ENCODE measurements at regions not wholly inside any gene's neighbourhood (a gene's known extent, or its start where the extent isn't known, plus 50 kb on each side); places are given as distances from the start of the nearest gene placed in this dataset.
A peak's percentile ranks its signal among the peaks of the same experiment; 100 is the strongest.

- no peak for TF ChIP-seq POLR2A (IDR thresholded peaks at IDR 0.05)
- intact Hi-C loops (cut with DNase I; ENCODE audit: low total_unique reads), result no loop called here
- 85 to 90% methylated on average over 5 of the region's 5 CpGs for WGBS, 2 donors
- H3K4me3 ChIP-seq (ENCODE audit: low read depth, poor library complexity, severe bottlenecking), result no peak overlapping the region
- DNase-seq (ENCODE audit: low spot score in 2 of 2), result no peak
Observed at GRCh38 chr21:16046656-16047330, 317.0 kb downstream of the USP25 start.

GRCh38 chr21:16047904-16048303 is 318.1 kb downstream of the USP25 start:
- intact Hi-C loops (cut with DNase I; ENCODE audit: low total_unique reads), result no loop called here
- no peak for DNase-seq (ENCODE audit: low spot score in 2 of 2)

GRCh38 chr21:16055014-16055413 is 325.2 kb downstream of the USP25 start:
- intact Hi-C loops (cut with DNase I; ENCODE audit: low total_unique reads), result no loop called here
- 88 to 100% methylated on average over 1 of the region's 1 CpG for WGBS, 2 donors
- no peak for DNase-seq (ENCODE audit: low spot score in 2 of 2)
- TF ChIP-seq CTCF (IDR thresholded peaks at IDR 0.05) (no peak), POLR2A (IDR thresholded peaks at IDR 0.05) (no peak)
- no peak overlapping the region for H3K4me3 ChIP-seq (ENCODE audit: low read depth, poor library complexity, severe bottlenecking)

More at GRCh38 chr21:16047904-16048303, 318.1 kb downstream of the USP25 start:
- WGBS, 2 donors, result 84 to 86% methylated on average over 3 of the region's 3 CpGs
- TF ChIP-seq CTCF (IDR thresholded peaks at IDR 0.05) (no peak), POLR2A (IDR thresholded peaks at IDR 0.05) (no peak)
- H3K4me3 ChIP-seq (ENCODE audit: low read depth, poor library complexity, severe bottlenecking), result no peak overlapping the region

DNA sequence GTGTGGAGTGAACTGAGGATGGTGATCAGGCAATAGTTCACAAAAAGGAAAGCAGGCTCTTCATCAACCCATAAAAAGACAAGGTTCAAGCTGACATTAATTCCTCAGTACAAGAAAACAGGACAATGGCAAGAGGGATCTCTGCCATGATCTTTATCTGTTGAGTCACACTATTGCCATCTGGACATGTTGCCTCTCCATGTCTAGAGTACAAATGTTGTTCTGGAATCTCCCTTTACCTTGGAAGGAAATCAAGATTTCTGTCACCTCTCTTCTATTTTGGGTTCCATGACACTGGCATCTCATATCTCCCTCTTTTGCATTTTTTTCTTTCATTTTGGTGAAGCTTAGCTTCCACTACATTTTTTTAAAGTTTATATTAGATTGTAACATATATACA is 329.1 kb downstream of the USP25 start:
- intact Hi-C loops (cut with DNase I; ENCODE audit: low total_unique reads), result no loop called here
- TF ChIP-seq POLR2A (IDR thresholded peaks at IDR 0.05) (no peak), CTCF (IDR thresholded peaks at IDR 0.05) (no peak)
- DNase-seq (ENCODE audit: low spot score in 2 of 2), result no peak

DNA sequence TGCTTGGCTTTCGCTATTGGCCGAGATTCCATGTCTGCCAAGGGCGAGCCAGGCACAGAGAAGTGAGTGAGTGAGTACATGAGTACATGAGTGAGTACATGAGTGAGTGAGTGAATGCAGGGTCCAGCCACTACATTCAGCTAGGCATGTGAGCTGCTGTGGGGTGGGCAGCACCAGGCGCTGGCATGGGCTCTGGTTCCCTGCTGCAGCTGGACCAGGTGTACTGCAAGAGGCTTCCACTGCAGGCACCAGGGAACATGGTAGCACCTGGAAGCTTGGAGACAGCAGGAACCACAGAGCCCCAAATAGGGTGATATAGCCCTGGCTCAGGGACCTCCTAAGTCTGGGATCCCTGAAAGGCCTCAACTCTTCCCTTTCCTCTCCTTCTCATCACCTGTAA is 330.2 kb downstream of the USP25 start:
- no peak for TF ChIP-seq POLR2A (IDR thresholded peaks at IDR 0.05)
- no peak for TF ChIP-seq CTCF (IDR thresholded peaks at IDR 0.05)
- no peak overlapping the region for H3K4me3 ChIP-seq (ENCODE audit: low read depth, poor library complexity, severe bottlenecking)
- 98% methylated on average over 4 of the region's 4 CpGs for WGBS, 2 donors
- intact Hi-C loops (cut with DNase I; ENCODE audit: low total_unique reads), result no loop called here
- peak in 1 of 2 donors; percentile 71 for DNase-seq (ENCODE audit: low spot score in 2 of 2)

More for the DNA sequence above, 329.1 kb downstream of the USP25 start:
- no peak overlapping the region for H3K4me3 ChIP-seq (ENCODE audit: low read depth, poor library complexity, severe bottlenecking)

DNA sequence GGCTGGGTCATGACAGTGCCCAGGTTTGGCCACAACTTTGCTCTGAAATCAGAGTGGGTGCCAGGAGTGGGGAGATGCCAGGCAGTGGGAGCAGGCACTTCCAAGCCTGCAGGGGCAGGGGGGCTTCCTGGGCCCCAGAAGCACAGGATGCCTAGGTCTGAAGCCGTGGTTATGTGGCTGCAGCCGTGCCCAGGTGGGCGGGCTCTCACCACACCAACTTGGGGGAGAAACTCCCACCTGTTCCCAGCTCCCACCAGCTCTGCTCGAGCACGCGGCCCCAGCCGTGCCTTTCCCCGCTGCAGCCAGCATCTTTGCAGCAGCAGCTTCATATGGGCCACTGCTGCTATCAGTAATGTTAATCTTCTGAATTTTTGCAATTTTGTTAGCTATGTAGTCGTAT is 331.4 kb downstream of the USP25 start:
- H3K4me3 ChIP-seq (ENCODE audit: low read depth, poor library complexity, severe bottlenecking), result no peak overlapping the region
- intact Hi-C loops (cut with DNase I; ENCODE audit: low total_unique reads), result no loop called here
- 97 to 98% methylated on average over 9 of the region's 9 CpGs for WGBS, 2 donors
- TF ChIP-seq POLR2A (IDR thresholded peaks at IDR 0.05) (no peak), CTCF (IDR thresholded peaks at IDR 0.05) (no peak)
- peak in 1 of 2 donors; percentile 68 for DNase-seq (ENCODE audit: low spot score in 2 of 2)
